C4-2B (cell line): ENCODE measurements at regions not wholly inside any gene's neighbourhood (a gene's known extent, or its start where the extent isn't known, plus 50 kb on each side); places are given as distances from the start of the nearest gene placed in this dataset.

Experiments used
- H3K27ac ChIP-seq: fragments of 450-650 bp; 2 replicates; pipeline ENCODE4 v1.5.1; 2017
- ZFX ChIP-seq: fragments of 450-650 bp; IDR thresholded peaks from 2 replicates; pipeline ENCODE4 v1.6.1; 2017
- TF ChIP-seq, protein P1 (sequence below): fragments of 450-650 bp; conservative IDR thresholded peaks from 2 replicates; pipeline ENCODE4 v1.5.1; 2017; ENCODE audit warnings: mild to moderate bottlenecking

GRCh38 chr10:78813526-78813925 is 255.2 kb upstream of the ZMIZ1 start:
- TF ChIP-seq, protein P1, sequence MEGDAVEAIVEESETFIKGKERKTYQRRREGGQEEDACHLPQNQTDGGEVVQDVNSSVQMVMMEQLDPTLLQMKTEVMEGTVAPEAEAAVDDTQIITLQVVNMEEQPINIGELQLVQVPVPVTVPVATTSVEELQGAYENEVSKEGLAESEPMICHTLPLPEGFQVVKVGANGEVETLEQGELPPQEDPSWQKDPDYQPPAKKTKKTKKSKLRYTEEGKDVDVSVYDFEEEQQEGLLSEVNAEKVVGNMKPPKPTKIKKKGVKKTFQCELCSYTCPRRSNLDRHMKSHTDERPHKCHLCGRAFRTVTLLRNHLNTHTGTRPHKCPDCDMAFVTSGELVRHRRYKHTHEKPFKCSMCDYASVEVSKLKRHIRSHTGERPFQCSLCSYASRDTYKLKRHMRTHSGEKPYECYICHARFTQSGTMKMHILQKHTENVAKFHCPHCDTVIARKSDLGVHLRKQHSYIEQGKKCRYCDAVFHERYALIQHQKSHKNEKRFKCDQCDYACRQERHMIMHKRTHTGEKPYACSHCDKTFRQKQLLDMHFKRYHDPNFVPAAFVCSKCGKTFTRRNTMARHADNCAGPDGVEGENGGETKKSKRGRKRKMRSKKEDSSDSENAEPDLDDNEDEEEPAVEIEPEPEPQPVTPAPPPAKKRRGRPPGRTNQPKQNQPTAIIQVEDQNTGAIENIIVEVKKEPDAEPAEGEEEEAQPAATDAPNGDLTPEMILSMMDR: no peak
- no peak for TF ChIP-seq ZFX
- peak overlapping the region; percentile 21; the same call in 1 of the 2 replicates for H3K27ac ChIP-seq

DNA sequence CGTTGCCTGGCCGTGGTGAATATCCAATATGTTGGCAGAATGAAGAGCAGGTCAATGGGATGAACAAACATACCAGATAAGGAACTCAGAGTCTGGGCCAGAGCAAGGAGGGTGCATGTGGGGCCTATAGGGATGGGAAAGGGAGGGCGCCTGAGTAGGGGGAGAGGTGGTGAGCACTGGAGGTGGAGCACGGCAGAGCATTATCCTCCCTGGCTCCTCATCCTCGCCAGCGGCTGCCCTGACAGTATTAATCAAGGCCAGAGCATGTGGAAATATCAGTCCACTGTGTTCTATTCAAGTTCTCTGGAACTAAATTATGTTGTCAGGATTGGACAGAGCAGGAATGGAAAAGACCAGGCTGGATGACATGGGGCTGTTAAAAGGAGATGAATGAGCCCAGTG is 254.8 kb upstream of the ZMIZ1 start:
- TF ChIP-seq, protein P1: no peak
- no peak for TF ChIP-seq ZFX

DNA sequence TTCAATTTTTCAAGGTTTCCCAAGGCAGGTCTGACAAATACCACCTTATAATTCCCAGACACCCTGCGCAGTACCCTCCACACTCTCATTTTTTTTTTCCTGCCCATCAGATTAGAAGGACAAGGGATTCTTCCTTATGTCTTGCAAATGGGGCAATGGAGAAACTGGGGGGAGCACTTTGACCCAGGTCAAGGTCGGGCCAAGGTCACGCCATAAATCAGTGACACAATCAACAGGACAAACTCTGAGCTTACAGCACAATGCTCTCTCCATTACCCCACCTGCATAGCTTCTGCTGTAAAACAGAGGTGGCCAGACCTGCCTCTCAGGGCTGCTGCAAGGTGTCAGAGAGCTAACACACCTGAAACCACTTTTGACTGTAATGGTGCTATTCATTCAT is 254.4 kb upstream of the ZMIZ1 start:
- H3K27ac ChIP-seq: no peak overlapping the region
- TF ChIP-seq, protein P1: no peak
- TF ChIP-seq ZFX: no peak

More for the DNA sequence above, 254.8 kb upstream of the ZMIZ1 start:
- H3K27ac ChIP-seq: no peak overlapping the region

DNA sequence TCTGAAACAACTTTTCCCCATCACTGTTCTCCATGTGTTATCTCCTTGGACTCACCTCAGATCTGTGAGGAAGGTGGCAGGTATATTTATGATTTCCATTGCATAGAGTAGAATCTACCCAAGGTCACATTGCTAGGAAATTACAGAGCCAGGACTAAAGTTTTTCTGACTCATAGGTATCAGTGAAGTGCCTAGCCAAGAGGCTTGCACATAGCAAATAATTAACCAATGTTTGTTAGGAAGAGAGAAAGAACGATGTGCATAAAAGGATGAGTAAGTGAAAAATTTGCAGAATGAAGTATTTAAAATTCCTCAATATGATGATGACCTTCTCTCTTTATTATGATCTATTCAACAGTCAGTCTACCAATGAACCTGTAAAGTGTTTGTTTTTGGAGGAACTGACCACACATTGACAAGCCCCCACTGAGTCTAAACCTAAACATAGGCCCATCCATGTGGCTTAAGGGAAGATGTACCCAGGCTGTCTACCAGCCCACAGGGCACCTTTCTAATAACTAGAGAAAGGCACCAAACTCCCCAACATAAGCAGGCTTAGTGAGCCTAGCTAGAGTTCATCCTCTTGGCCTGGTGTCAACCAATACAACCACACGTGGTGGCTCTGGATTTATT is 252.9 kb upstream of the ZMIZ1 start:
- no peak overlapping the region for H3K27ac ChIP-seq
- no peak for TF ChIP-seq ZFX
- TF ChIP-seq, protein P1: no peak

GRCh38 chr10:78817361-78817760 is 251.4 kb upstream of the ZMIZ1 start:
- TF ChIP-seq, protein P1: no peak
- TF ChIP-seq ZFX: no peak
- no peak overlapping the region for H3K27ac ChIP-seq

DNA sequence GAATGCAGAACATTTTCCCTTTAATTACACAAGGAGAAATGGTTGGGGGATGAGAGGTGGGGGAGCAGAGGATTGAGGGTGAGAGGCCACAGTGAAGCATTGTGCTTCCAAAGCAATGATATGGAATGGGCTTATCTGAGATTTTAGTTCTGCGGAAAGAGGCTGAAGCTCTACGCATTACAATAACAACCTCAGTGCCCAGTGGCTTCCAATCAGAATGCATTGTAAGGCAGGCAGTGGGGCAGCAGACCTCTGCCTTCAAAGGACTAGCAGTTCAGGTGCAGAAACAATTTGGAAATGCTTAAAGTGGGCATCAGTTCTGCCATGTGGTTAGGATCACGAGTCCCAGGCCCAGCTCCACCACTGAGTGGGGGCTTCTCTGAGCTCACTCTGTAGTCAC is 251.0 kb upstream of the ZMIZ1 start:
- TF ChIP-seq ZFX: no peak
- TF ChIP-seq, protein P1: no peak
- no peak overlapping the region for H3K27ac ChIP-seq

- no peak for TF ChIP-seq ZFX
- TF ChIP-seq, protein P1: no peak
Measured at GRCh38 chr10:78819361-78820006, 249.3 kb upstream of the ZMIZ1 start.

More at GRCh38 chr10:78819361-78820006, 249.3 kb upstream of the ZMIZ1 start:
- H3K27ac ChIP-seq: no peak overlapping the region
